ENCODE measurements at regions not wholly inside any gene's neighbourhood (a gene's known extent, or its start where the extent isn't known, plus 50 kb on each side); places are given as distances from the start of the nearest gene placed in this dataset.

GRCh38 chr12:94721173-94721572, 70.8 kb upstream of the TMCC3 start:
- DNase-seq = no peak
- no peaks in the 10 kb centered on the region for H3K36me3 ChIP-seq (ENCODE audit: control insufficient read depth, insufficient read depth, low read length)
- H3K27ac ChIP-seq (ENCODE audit: low read length) = no peak overlapping the region
- no peaks in the 10 kb centered on the region for H3K9me3 ChIP-seq (ENCODE audit: control insufficient read depth, low read depth, low read length)
- no CpG with 5 or more reads among the region's 1 CpG for WGBS (ENCODE audit: insufficient coverage, low lambda C conversion rate)
- no peak overlapping the region for H3K4me3 ChIP-seq (ENCODE audit: low read length)
- no peaks in the 10 kb centered on the region for H3K4me1 ChIP-seq (ENCODE audit: control insufficient read depth, insufficient read depth, low read length)
- no peaks in the 10 kb centered on the region for H3K27me3 ChIP-seq (ENCODE audit: control insufficient read depth, insufficient read depth, low read length)

GRCh38 chr12:94718114-94718513, 67.8 kb upstream of the TMCC3 start:
- 83% methylated on average over 1 of the region's 1 CpG for WGBS (ENCODE audit: insufficient coverage, low lambda C conversion rate)
- DNase-seq = no peak

GRCh38 chr12:94717656-94718055, 67.3 kb upstream of the TMCC3 start:
- WGBS (ENCODE audit: insufficient coverage, low lambda C conversion rate) = 67% methylated on average over 1 of the region's 1 CpG
- Histone ChIP-seq H3K9me3 (ENCODE audit: control insufficient read depth, low read depth, low read length) (no peaks in the 10 kb centered on the region), H3K4me1 (ENCODE audit: control insufficient read depth, insufficient read depth, low read length) (no peaks in the 10 kb centered on the region), H3K27ac (ENCODE audit: low read length) (no peak overlapping the region), H3K36me3 (ENCODE audit: control insufficient read depth, insufficient read depth, low read length) (no peaks in the 10 kb centered on the region), H3K27me3 (ENCODE audit: control insufficient read depth, insufficient read depth, low read length) (no peaks in the 10 kb centered on the region), H3K4me3 (ENCODE audit: low read length) (no peak overlapping the region)
- no peak for DNase-seq

More at GRCh38 chr12:94718114-94718513, 67.8 kb upstream of the TMCC3 start:
- H3K4me3 ChIP-seq (ENCODE audit: low read length) = no peak overlapping the region
- no peaks in the 10 kb centered on the region for H3K9me3 ChIP-seq (ENCODE audit: control insufficient read depth, low read depth, low read length)
- no peaks in the 10 kb centered on the region for H3K4me1 ChIP-seq (ENCODE audit: control insufficient read depth, insufficient read depth, low read length)
- H3K27me3 ChIP-seq (ENCODE audit: control insufficient read depth, insufficient read depth, low read length) = no peaks in the 10 kb centered on the region
- H3K27ac ChIP-seq (ENCODE audit: low read length) = no peak overlapping the region
- no peaks in the 10 kb centered on the region for H3K36me3 ChIP-seq (ENCODE audit: control insufficient read depth, insufficient read depth, low read length)

GRCh38 chr12:94717108-94717507, 66.8 kb upstream of the TMCC3 start:
- Histone ChIP-seq H3K36me3 (ENCODE audit: control insufficient read depth, insufficient read depth, low read length) (no peaks in the 10 kb centered on the region), H3K4me1 (ENCODE audit: control insufficient read depth, insufficient read depth, low read length) (no peaks in the 10 kb centered on the region), H3K27me3 (ENCODE audit: control insufficient read depth, insufficient read depth, low read length) (no peaks in the 10 kb centered on the region), H3K4me3 (ENCODE audit: low read length) (no peak overlapping the region), H3K9me3 (ENCODE audit: control insufficient read depth, low read depth, low read length) (no peaks in the 10 kb centered on the region), H3K27ac (ENCODE audit: low read length) (no peak overlapping the region)
- WGBS (ENCODE audit: insufficient coverage, low lambda C conversion rate) = 60% methylated on average over 2 of the region's 8 CpGs
- no peak for DNase-seq

- Histone ChIP-seq H3K27ac (ENCODE audit: low read length) (no peak overlapping the region), H3K36me3 (ENCODE audit: control insufficient read depth, insufficient read depth, low read length) (no peaks in the 10 kb centered on the region), H3K4me1 (ENCODE audit: control insufficient read depth, insufficient read depth, low read length) (no peaks in the 10 kb centered on the region), H3K4me3 (ENCODE audit: low read length) (no peak overlapping the region), H3K27me3 (ENCODE audit: control insufficient read depth, insufficient read depth, low read length) (no peaks in the 10 kb centered on the region), H3K9me3 (ENCODE audit: control insufficient read depth, low read depth, low read length) (no peaks in the 10 kb centered on the region)
- no peak for DNase-seq
- WGBS (ENCODE audit: insufficient coverage, low lambda C conversion rate) = no CpG with 5 or more reads among the region's 6 CpGs
These were observed 66.0 kb upstream of the TMCC3 start for GRCh38 chr12:94716339-94716738.

- Histone ChIP-seq H3K36me3 (ENCODE audit: control insufficient read depth, insufficient read depth, low read length) (no peaks in the 10 kb centered on the region), H3K27ac (ENCODE audit: low read length) (no peak overlapping the region), H3K4me3 (ENCODE audit: low read length) (no peak overlapping the region), H3K9me3 (ENCODE audit: control insufficient read depth, low read depth, low read length) (no peaks in the 10 kb centered on the region), H3K4me1 (ENCODE audit: control insufficient read depth, insufficient read depth, low read length) (no peaks in the 10 kb centered on the region), H3K27me3 (ENCODE audit: control insufficient read depth, insufficient read depth, low read length) (no peaks in the 10 kb centered on the region)
- no peak for DNase-seq
- WGBS (ENCODE audit: insufficient coverage, low lambda C conversion rate) = 60% methylated on average over 1 of the region's 6 CpGs
These were observed 64.2 kb upstream of the TMCC3 start for GRCh38 chr12:94714378-94715114.

GRCh38 chr12:94712815-94713515, 62.6 kb upstream of the TMCC3 start:
- no peak overlapping the region for H3K27ac ChIP-seq (ENCODE audit: low read length)
- H3K4me3 ChIP-seq (ENCODE audit: low read length) = no peak overlapping the region
- no peaks in the 10 kb centered on the region for H3K4me1 ChIP-seq (ENCODE audit: control insufficient read depth, insufficient read depth, low read length)
- 80% methylated on average over 1 of the region's 7 CpGs for WGBS (ENCODE audit: insufficient coverage, low lambda C conversion rate)
- H3K9me3 ChIP-seq (ENCODE audit: control insufficient read depth, low read depth, low read length) = no peaks in the 10 kb centered on the region
- H3K27me3 ChIP-seq (ENCODE audit: control insufficient read depth, insufficient read depth, low read length) = no peaks in the 10 kb centered on the region
- no peaks in the 10 kb centered on the region for H3K36me3 ChIP-seq (ENCODE audit: control insufficient read depth, insufficient read depth, low read length)
- DNase-seq = no peak

- no peak overlapping the region for H3K4me3 ChIP-seq (ENCODE audit: low read length)
- no peaks in the 10 kb centered on the region for H3K4me1 ChIP-seq (ENCODE audit: control insufficient read depth, insufficient read depth, low read length)
- no peaks in the 10 kb centered on the region for H3K36me3 ChIP-seq (ENCODE audit: control insufficient read depth, insufficient read depth, low read length)
- no peaks in the 10 kb centered on the region for H3K9me3 ChIP-seq (ENCODE audit: control insufficient read depth, low read depth, low read length)
- no peak overlapping the region for H3K27ac ChIP-seq (ENCODE audit: low read length)
- no peaks in the 10 kb centered on the region for H3K27me3 ChIP-seq (ENCODE audit: control insufficient read depth, insufficient read depth, low read length)
- no peak for DNase-seq
- 80% methylated on average over 1 of the region's 3 CpGs for WGBS (ENCODE audit: insufficient coverage, low lambda C conversion rate)
These were observed 60.6 kb upstream of the TMCC3 start for GRCh38 chr12:94710933-94711332.

GRCh38 chr12:94707892-94708291, 57.5 kb upstream of the TMCC3 start:
- peak; percentile 50 to 58 for DNase-seq
- Histone ChIP-seq H3K27ac (ENCODE audit: low read length) (peak overlapping the region; percentile 24), H3K27me3 (ENCODE audit: control insufficient read depth, insufficient read depth, low read length) (no peaks in the 10 kb centered on the region), H3K9me3 (ENCODE audit: control insufficient read depth, low read depth, low read length) (no peaks in the 10 kb centered on the region), H3K4me1 (ENCODE audit: control insufficient read depth, insufficient read depth, low read length) (no peaks in the 10 kb centered on the region), H3K4me3 (ENCODE audit: low read length) (no peak overlapping the region), H3K36me3 (ENCODE audit: control insufficient read depth, insufficient read depth, low read length) (no peaks in the 10 kb centered on the region)
- WGBS (ENCODE audit: insufficient coverage, low lambda C conversion rate) = 82% methylated on average over 7 of the region's 9 CpGs

GRCh38 chr12:94707036-94707435, 56.7 kb upstream of the TMCC3 start:
- no peak overlapping the region for H3K4me3 ChIP-seq (ENCODE audit: low read length)
- WGBS (ENCODE audit: insufficient coverage, low lambda C conversion rate) = 94% methylated on average over 3 of the region's 3 CpGs

More at GRCh38 chr12:94707036-94707435, 56.7 kb upstream of the TMCC3 start:
- Histone ChIP-seq H3K9me3 (ENCODE audit: control insufficient read depth, low read depth, low read length) (no peaks in the 10 kb centered on the region), H3K27me3 (ENCODE audit: control insufficient read depth, insufficient read depth, low read length) (no peaks in the 10 kb centered on the region), H3K4me1 (ENCODE audit: control insufficient read depth, insufficient read depth, low read length) (no peaks in the 10 kb centered on the region), H3K36me3 (ENCODE audit: control insufficient read depth, insufficient read depth, low read length) (no peaks in the 10 kb centered on the region), H3K27ac (ENCODE audit: low read length) (no peak overlapping the region)
- no peak for DNase-seq

Data from large intestine (tissue), 3 donors.